HepG2 (cell line): ENCODE measurements at regions not wholly inside any gene's neighbourhood (a gene's known extent, or its start where the extent isn't known, plus 50 kb on each side); places are given as distances from the start of the nearest gene placed in this dataset.

Source experiments
- ATAC-seq: fragments of 200-7000 bp; cut with Tn5 transposase; 3 replicates; pipeline ENCODE4 v1.9.1; 2020; ENCODE audit warnings: mild to moderate bottlenecking, moderate library complexity
- BruUV-seq: library from RNA; stranded (reverse); fragments of 400-500 nt; replicated peaks from 2 replicates; lab custom pipeline; 2021; lab: Mats Ljungman, UMichigan
- CTCF ChIA-PET: fragments of 300-600 bp; formaldehyde crosslinking; extraction: SDS; loops from one replicate; lab custom pipeline; 2021; ENCODE audit warnings: low total read pairs, inconsistent platforms, low intra/inter-chr PET ratio; lab: Yijun Ruan, JAX
- POLR2A ChIA-PET: fragments of 350-600 bp; sonication (Branson Sonifier 250); formaldehyde crosslinking; loops from one replicate; lab custom pipeline; 2020; ENCODE audit warnings: antibody characterized with exemption, inconsistent platforms; lab: Yijun Ruan, JAX
- DNase-seq: peaks from one replicate; pipeline ENCODE4 v3.0.0-alpha.2; 2015; ENCODE audit warnings: low spot score
- FAIRE-seq: peaks from 3 replicates; lab custom pipeline; 2011; peaks lifted over from hg19 to GRCh38; lab: Jason Lieb, UNC
- H2AFZ ChIP-seq: one replicate; pipeline ENCODE4 v1.6.1; 2011; ENCODE audit warnings: low read length, inconsistent platforms
- H3K27ac ChIP-seq: fragments of 300-600 bp; 3 replicates; pipeline ENCODE4 v1.8.0; 2011; ENCODE audit warnings: mixed run types, mild to moderate bottlenecking, mixed read lengths, low read length, inconsistent platforms; ENCODE audit not compliant: insufficient read depth; ENCODE audit errors: extremely low read length
- H3K27me3 ChIP-seq, 2 experiments: fragments of 200-600 bp in 1 of 2; 2 replicates in 1 of 2; 3 replicates in 1 of 2; pipeline versions ENCODE4 v1.6.0 to v1.8.0; 2011; ENCODE audit warnings: low read length in 2 of 2, mild to moderate bottlenecking in 2 of 2, moderate library complexity in 2 of 2, inconsistent platforms in 1 of 2; ENCODE audit not compliant: insufficient read depth in 2 of 2, control insufficient read depth in 1 of 2
- H3K36me3 ChIP-seq, 2 experiments: fragments of 200-600 bp in 1 of 2; replicated peaks in 1 of 2; 2 replicates in 1 of 2; 3 replicates in 1 of 2; pipeline versions ENCODE4 v1.5.1 to v1.8.0; 2011; ENCODE audit warnings: low read length in 2 of 2, inconsistent platforms in 1 of 2; ENCODE audit not compliant: insufficient read depth in 2 of 2, control insufficient read depth in 1 of 2
- H3K4me1 ChIP-seq: 2 replicates; pipeline ENCODE4 v1.5.1; 2012; ENCODE audit warnings: low read length, inconsistent platforms; ENCODE audit not compliant: insufficient read depth
- H3K4me2 ChIP-seq: 2 replicates; pipeline ENCODE4 v1.6.0; 2011; ENCODE audit warnings: low read depth, low read length, inconsistent platforms
- H3K4me3 ChIP-seq, 3 experiments: fragments of 200-600 bp in 1 of 3; sonication (generic), shearing (Covaris generic) in 1 of 3; replicated peaks in 1 of 3; 2 replicates each; pipeline ENCODE4 v1.5.1; 2011 to 2016; ENCODE audit warnings: low read length in 3 of 3, inconsistent platforms in 2 of 3, low read depth in 2 of 3, mild to moderate bottlenecking in 2 of 3, control low read depth in 1 of 3, mixed read lengths in 1 of 3; ENCODE audit not compliant: insufficient read depth in 1 of 3
- H3K79me2 ChIP-seq: one replicate; pipeline ENCODE4 v1.6.1; 2011; ENCODE audit warnings: low read length, inconsistent platforms; ENCODE audit not compliant: insufficient read depth
- H3K9ac ChIP-seq: 2 replicates; pipeline ENCODE4 v1.6.0; 2011; ENCODE audit warnings: mild to moderate bottlenecking, low read depth, low read length, inconsistent platforms; ENCODE audit not compliant: insufficient read depth
- H3K9me3 ChIP-seq: 2 replicates; pipeline ENCODE4 v1.5.1; 2012; ENCODE audit warnings: mild to moderate bottlenecking, low read length
- H4K20me1 ChIP-seq: 2 replicates; pipeline ENCODE4 v1.6.0; 2011; ENCODE audit warnings: inconsistent platforms, mild to moderate bottlenecking, low read length, moderate library complexity; ENCODE audit not compliant: insufficient read depth
- BHLHE40 ChIP-seq: IDR thresholded peaks from 2 replicates; pipeline ENCODE4 v1.6.1; 2011; ENCODE audit warnings: low read length, improper control_type of control experiment
- CBX5 ChIP-seq: sonication (generic); formaldehyde crosslinking; IDR thresholded peaks from 2 replicates; pipeline ENCODE4 v1.4.0; 2020; ENCODE audit warnings: missing genetic modification reagents, borderline replicate concordance
- NCOA1 ChIP-seq: sonication (generic); formaldehyde crosslinking; IDR thresholded peaks from 2 replicates; pipeline ENCODE4 v1.9.0; 2021; ENCODE audit warnings: missing genetic modification reagents
- SAP130 ChIP-seq: IDR thresholded peaks from 2 replicates; pipeline ENCODE4 v1.6.1; 2016; ENCODE audit warnings: low read depth
- ZNF160 ChIP-seq: sonication (generic); formaldehyde crosslinking; IDR thresholded peaks from 2 replicates; pipeline ENCODE4 v1.8.0; 2022; ENCODE audit warnings: mild to moderate bottlenecking, inconsistent platforms, missing genetic modification reagents
- ZNF432 ChIP-seq: sonication (generic); formaldehyde crosslinking; IDR thresholded peaks from 2 replicates; pipeline ENCODE4 v1.5.0; 2020; ENCODE audit warnings: missing genetic modification reagents, mild to moderate bottlenecking, borderline replicate concordance
- ZNF713 ChIP-seq: sonication (generic); formaldehyde crosslinking; IDR thresholded peaks from 2 replicates; pipeline ENCODE4 v1.4.0; 2020; ENCODE audit warnings: mild to moderate bottlenecking, missing genetic modification reagents
- ZNF777 ChIP-seq: sonication (generic); formaldehyde crosslinking; IDR thresholded peaks from 2 replicates; pipeline ENCODE4 v1.4.0; 2020; ENCODE audit warnings: missing genetic modification reagents
- WGBS: methylation state at CpG from one replicate; pipeline ENCODE4 v1.1.6; 2017; ENCODE audit warnings: low lambda C conversion rate; 5-methylcytosine and 5-hydroxymethylcytosine counted together
- in situ Hi-C: cut with HindIII; loops from 2 replicates; pipeline ENCODE4 v1.10.0; 2017; ENCODE audit warnings: low pct_unique_long_range_greater_than_20kb; ENCODE audit not compliant: extremely low pct_ligation_motif_present
- intact Hi-C: fragments of 100-400 bp; cut with micrococcal nuclease; formaldehyde crosslinking; loops from one replicate; pipeline ENCODE4 v1.10.0; 2022; ENCODE audit not compliant: unreplicated experiment
- TF ChIP-seq, protein P1 (sequence below): IDR thresholded peaks from 2 replicates; pipeline ENCODE4 v1.6.1; 2016
- TF ChIP-seq, protein P2 (sequence below): sonication (generic); formaldehyde crosslinking; IDR thresholded peaks from 2 replicates; pipeline ENCODE4 v1.4.0; 2020; ENCODE audit warnings: mild to moderate bottlenecking, low read depth, missing genetic modification reagents

DNA sequence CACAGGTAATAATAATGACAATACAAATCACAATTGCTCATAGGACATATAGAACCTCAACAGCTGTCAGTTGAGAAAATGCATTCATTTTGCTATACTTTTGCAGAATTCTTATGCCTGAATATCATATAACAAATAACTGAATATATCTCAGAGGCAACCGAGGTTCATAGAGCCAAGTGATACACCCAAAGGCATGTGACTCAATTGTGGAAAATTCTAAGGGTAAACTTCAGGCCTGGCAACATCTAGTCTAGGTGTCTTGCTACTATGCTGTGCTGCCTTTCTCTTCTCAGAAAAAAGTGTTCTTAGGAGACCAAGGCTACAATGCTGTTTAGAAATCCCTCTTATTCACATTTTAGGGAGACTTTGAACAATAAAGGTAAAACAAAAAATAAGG is 270.7 kb downstream of the BAMBI start:
- no peak for FAIRE-seq
- intact Hi-C loops: no loop called here
- CTCF ChIA-PET: no interaction called here

More for the DNA sequence above, 270.7 kb downstream of the BAMBI start:
- Histone ChIP-seq H3K4me1 (peaks cover 35% of the 10 kb centered on the region), H3K27ac (no peak overlapping the region), H3K9me3 (no peaks in the 10 kb centered on the region), H3K79me2 (no peaks in the 10 kb centered on the region), H2AFZ (no peak overlapping the region), H3K9ac (no peak overlapping the region), H3K36me3 (no peaks in the 10 kb centered on the region), H3K4me3 (no peak overlapping the region), H4K20me1 (no peaks in the 10 kb centered on the region), H3K4me2 (no peak overlapping the region), H3K27me3 (no peaks in the 10 kb centered on the region)
- DNase-seq: no peak
- POLR2A ChIA-PET: interaction anchor here (2.9 kb wide), 1 partner anchor 8 kb away, joined by 24 read pairs; no protein-coding TSS in a partner anchor
- 94% methylated on average over 1 of the region's 1 CpG for WGBS
- in situ Hi-C loops: no loop called here
- no peak for ATAC-seq
- TF ChIP-seq ZNF777 (CRISPR knock-in tag) (no peak), CBX5 (no peak), BHLHE40 (no peak), NCOA1 (CRISPR knock-in tag) (no peak), ZNF713 (CRISPR knock-in tag) (no peak), SAP130 (no peak), ZNF432 (CRISPR knock-in tag) (no peak), ZNF160 (no peak)
- TF ChIP-seq, protein P1, sequence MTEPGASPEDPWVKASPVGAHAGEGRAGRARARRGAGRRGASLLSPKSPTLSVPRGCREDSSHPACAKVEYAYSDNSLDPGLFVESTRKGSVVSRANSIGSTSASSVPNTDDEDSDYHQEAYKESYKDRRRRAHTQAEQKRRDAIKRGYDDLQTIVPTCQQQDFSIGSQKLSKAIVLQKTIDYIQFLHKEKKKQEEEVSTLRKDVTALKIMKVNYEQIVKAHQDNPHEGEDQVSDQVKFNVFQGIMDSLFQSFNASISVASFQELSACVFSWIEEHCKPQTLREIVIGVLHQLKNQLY: no peak
- TF ChIP-seq, protein P2, sequence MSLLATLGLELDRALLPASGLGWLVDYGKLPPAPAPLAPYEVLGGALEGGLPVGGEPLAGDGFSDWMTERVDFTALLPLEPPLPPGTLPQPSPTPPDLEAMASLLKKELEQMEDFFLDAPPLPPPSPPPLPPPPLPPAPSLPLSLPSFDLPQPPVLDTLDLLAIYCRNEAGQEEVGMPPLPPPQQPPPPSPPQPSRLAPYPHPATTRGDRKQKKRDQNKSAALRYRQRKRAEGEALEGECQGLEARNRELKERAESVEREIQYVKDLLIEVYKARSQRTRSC (CRISPR knock-in tag): no peak
- BruUV-seq: no TSS peak
